ENCODE measurements at regions not wholly inside any gene's neighbourhood (a gene's known extent, or its start where the extent isn't known, plus 50 kb on each side); places are given as distances from the start of the nearest gene placed in this dataset.
"Not testable (repeated sequence)": the region's sequence is repeated elsewhere in the genome, so short reads cannot be mapped to it uniquely, and the experiment has no call there.

DNA sequence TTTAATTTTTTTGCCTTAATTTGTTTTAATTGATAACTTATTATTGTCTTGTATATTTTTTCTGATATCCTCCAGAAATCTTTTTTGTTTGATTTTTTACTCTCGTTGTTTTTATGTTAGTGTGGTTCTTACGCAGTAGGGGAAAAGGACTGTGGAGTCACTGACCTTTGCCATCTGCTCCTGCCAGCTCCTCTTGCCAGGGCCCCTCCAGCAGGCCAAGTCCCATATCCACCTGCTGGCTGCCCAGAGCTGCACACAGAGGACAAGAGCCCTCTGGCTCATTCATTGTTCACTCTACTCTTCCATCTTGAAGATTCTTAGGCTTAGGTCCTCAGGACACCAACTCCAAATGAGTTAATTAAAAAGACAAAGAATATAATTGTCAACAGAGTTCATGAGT lies 316.4 kb upstream of the DUSP10 start:
- TF ChIP-seq POLR2A (IDR thresholded peaks at IDR 0.05) (no peak), EP300 (IDR thresholded peaks at IDR 0.05) (no peak), POLR2AphosphoS5 (IDR thresholded peaks at IDR 0.05) (no peak)
- TF ChIP-seq, protein P1, sequence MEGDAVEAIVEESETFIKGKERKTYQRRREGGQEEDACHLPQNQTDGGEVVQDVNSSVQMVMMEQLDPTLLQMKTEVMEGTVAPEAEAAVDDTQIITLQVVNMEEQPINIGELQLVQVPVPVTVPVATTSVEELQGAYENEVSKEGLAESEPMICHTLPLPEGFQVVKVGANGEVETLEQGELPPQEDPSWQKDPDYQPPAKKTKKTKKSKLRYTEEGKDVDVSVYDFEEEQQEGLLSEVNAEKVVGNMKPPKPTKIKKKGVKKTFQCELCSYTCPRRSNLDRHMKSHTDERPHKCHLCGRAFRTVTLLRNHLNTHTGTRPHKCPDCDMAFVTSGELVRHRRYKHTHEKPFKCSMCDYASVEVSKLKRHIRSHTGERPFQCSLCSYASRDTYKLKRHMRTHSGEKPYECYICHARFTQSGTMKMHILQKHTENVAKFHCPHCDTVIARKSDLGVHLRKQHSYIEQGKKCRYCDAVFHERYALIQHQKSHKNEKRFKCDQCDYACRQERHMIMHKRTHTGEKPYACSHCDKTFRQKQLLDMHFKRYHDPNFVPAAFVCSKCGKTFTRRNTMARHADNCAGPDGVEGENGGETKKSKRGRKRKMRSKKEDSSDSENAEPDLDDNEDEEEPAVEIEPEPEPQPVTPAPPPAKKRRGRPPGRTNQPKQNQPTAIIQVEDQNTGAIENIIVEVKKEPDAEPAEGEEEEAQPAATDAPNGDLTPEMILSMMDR (IDR thresholded peaks at IDR 0.05) = no peak
- no peaks in the 10 kb centered on the region for H3K4me1 ChIP-seq
- WGBS, 5 donors = 78 to 87% (median 85%) methylated on average over 2 of the region's 2 CpGs
- DNase-seq = no peak
- intact Hi-C loops (cut with DNase I; ENCODE audit: low total_unique reads) = no loop called here
- H3K9me3 ChIP-seq = no peaks in the 10 kb centered on the region
- no peaks in the 10 kb centered on the region for H3K36me3 ChIP-seq
- no peaks in the 10 kb centered on the region for H3K27me3 ChIP-seq
- no peak overlapping the region for H3K27ac ChIP-seq
- no peak overlapping the region for H3K4me3 ChIP-seq

- Histone ChIP-seq H3K4me3 (no peak overlapping the region), H3K27me3 (no peaks in the 10 kb centered on the region), H3K9me3 (no peaks in the 10 kb centered on the region), H3K27ac (no peak overlapping the region), H3K36me3 (no peaks in the 10 kb centered on the region), H3K4me1 (no peaks in the 10 kb centered on the region)
- DNase-seq = no peak
- intact Hi-C loops (cut with DNase I; ENCODE audit: low total_unique reads) = no loop called here
- TF ChIP-seq EP300 (IDR thresholded peaks at IDR 0.05) (no peak), POLR2A (IDR thresholded peaks at IDR 0.05) (no peak), POLR2AphosphoS5 (IDR thresholded peaks at IDR 0.05) (no peak)
- TF ChIP-seq, protein P1 (IDR thresholded peaks at IDR 0.05) = no peak
- 87 to 95% (median 92%) methylated on average over 3 of the region's 3 CpGs for WGBS, 5 donors
Measured at GRCh38 chr1:222057162-222057561, 315.3 kb upstream of the DUSP10 start.

GRCh38 chr1:222054416-222054815 lies 312.5 kb upstream of the DUSP10 start:
- no peaks in the 10 kb centered on the region for H3K36me3 ChIP-seq
- WGBS, 5 donors = 78 to 93% (median 90%) methylated on average over 6 of the region's 6 CpGs
- no peak overlapping the region for H3K4me3 ChIP-seq
- TF ChIP-seq POLR2A (IDR thresholded peaks at IDR 0.05) (no peak), EP300 (IDR thresholded peaks at IDR 0.05) (no peak), POLR2AphosphoS5 (IDR thresholded peaks at IDR 0.05) (no peak)
- TF ChIP-seq, protein P1 (IDR thresholded peaks at IDR 0.05) = no peak
- H3K27ac ChIP-seq = no peak overlapping the region
- intact Hi-C loops (cut with DNase I; ENCODE audit: low total_unique reads) = no loop called here
- H3K9me3 ChIP-seq = no peaks in the 10 kb centered on the region
- no peaks in the 10 kb centered on the region for H3K27me3 ChIP-seq
- H3K4me1 ChIP-seq = no peaks in the 10 kb centered on the region
- DNase-seq = no peak

GRCh38 chr1:222053790-222054294 lies 312.0 kb upstream of the DUSP10 start:
- WGBS, 5 donors = 60 to 73% (median 67%) methylated on average over 5 of the region's 5 CpGs
- Histone ChIP-seq H3K4me1 (peaks cover 0 to 4% (median 0%) of the 10 kb centered on the region in 4 donors), H3K4me3 (no peak overlapping the region), H3K36me3 (no peaks in the 10 kb centered on the region), H3K27ac (no peak overlapping the region), H3K9me3 (no peaks in the 10 kb centered on the region), H3K27me3 (no peaks in the 10 kb centered on the region)
- intact Hi-C loops (cut with DNase I; ENCODE audit: low total_unique reads) = no loop called here
- no peak for TF ChIP-seq POLR2AphosphoS5 (IDR thresholded peaks at IDR 0.05)
- no peak for TF ChIP-seq EP300 (IDR thresholded peaks at IDR 0.05)
- TF ChIP-seq, protein P1 (IDR thresholded peaks at IDR 0.05) = no peak
- TF ChIP-seq POLR2A (IDR thresholded peaks at IDR 0.05) = no peak
- no peak for DNase-seq

DNA sequence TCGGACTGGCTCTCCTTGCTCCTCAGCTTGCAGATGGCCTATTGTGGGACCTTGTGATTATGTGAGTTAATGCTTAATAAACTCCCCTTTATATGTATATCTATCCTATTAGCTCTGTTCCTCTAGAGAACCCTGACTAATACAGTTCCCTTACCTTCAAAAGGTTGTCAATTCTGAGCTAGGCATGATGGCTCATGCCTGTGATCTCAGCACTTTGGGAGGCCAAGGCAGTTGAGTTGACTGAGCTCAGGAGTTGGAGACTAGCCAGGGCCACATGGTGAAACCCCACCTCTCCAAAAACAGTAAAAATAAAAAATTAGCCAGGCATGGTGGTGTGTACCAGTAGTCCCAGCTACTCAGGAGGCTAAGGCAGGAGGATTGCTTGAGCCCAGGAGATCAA lies 309.4 kb upstream of the DUSP10 start:
- intact Hi-C loops (cut with DNase I; ENCODE audit: low total_unique reads); H3K4me3 ChIP-seq; H3K27ac ChIP-seq; H3K27me3 ChIP-seq; H3K9me3 ChIP-seq; H3K36me3 ChIP-seq; DNase-seq: not testable (repeated sequence)
- WGBS, 5 donors = 83 to 100% (median 94%) methylated on average over 1 of the region's 1 CpG
- H3K4me1 ChIP-seq = peaks cover 0 to 13% (median 0%) of the 10 kb centered on the region in 4 donors

DNA sequence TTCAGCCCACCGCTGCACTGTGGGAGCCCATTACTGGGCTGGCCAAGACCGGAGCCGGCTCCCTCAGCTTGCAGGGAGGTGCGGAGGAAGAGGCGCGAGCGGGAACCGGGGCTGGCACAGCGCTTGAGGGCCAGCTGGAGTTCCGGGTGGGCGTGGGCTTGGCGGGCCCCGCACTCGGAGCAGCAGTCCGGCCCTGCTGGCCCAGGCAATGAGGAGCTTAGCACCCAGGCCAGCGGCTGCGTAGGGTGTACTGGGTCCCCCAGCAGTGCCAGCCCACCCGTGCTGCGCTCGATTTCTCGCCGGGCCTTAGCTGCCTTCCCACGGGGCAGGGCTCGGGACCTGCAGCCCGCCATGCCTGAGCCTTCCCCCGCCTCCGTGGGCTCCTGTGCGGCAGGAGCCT lies 307.8 kb upstream of the DUSP10 start:
- H3K9me3 ChIP-seq; H3K27me3 ChIP-seq; H3K4me3 ChIP-seq; H3K36me3 ChIP-seq; intact Hi-C loops (cut with DNase I; ENCODE audit: low total_unique reads); H3K27ac ChIP-seq; DNase-seq: not testable (repeated sequence)
- peaks cover 0 to 13% (median 0%) of the 10 kb centered on the region in 4 donors for H3K4me1 ChIP-seq
- WGBS, 5 donors = 94 to 97% (median 97%) methylated on average over 10 to 28 of the region's 28 CpGs

All from stomach (tissue), 8 donors.